Activated CD8-positive, alpha-beta T cell treated with anti-CD3 and anti-CD28 coated beads, Interleukin-2, amount 10 ng/mL, durations not matched to agents 7 days and 5 days (primary cell): ENCODE measurements at regions not wholly inside any gene's neighbourhood (a gene's known extent, or its start where the extent isn't known, plus 50 kb on each side); places are given as distances from the start of the nearest gene placed in this dataset.
"Not testable (repeated sequence)": the region's sequence is repeated elsewhere in the genome, so short reads cannot be mapped to it uniquely, and the experiment has no call there.

Experiments
- ATAC-seq: fragments of 150-1000 bp; cut with Tn5 transposase; one replicate; pipeline ENCODE4 v1.10.0; 2021; ENCODE audit warnings: moderate library complexity
- CTCF ChIA-PET: fragments of 350-600 bp; sonication (Branson Sonifier 250); formaldehyde crosslinking; loops from one replicate; lab custom pipeline; 2021; ENCODE audit warnings: antibody characterized with exemption; lab: Charles Lee
- POLR2A ChIA-PET: fragments of 350-600 bp; sonication (Branson Sonifier 250); formaldehyde crosslinking; loops from one replicate; lab custom pipeline; 2021; ENCODE audit warnings: antibody characterized with exemption; lab: Charles Lee
- DNase-seq: peaks from one replicate; pipeline ENCODE4 v3.0.0-alpha.2; 2020
- H3K27ac Mint-ChIP-seq: one replicate; pipeline ENCODE4 v1.8.0; 2021; ENCODE audit warnings: mild to moderate bottlenecking, mixed read lengths
- H3K27me3 Mint-ChIP-seq: one replicate; pipeline ENCODE4 v1.8.0; 2021; ENCODE audit warnings: low read depth, mixed read lengths
- H3K36me3 Mint-ChIP-seq: one replicate; pipeline ENCODE4 v1.8.0; 2021; ENCODE audit warnings: low read depth, mixed read lengths
- H3K4me1 Mint-ChIP-seq: one replicate; pipeline ENCODE4 v1.8.0; 2021; ENCODE audit warnings: low read depth, mixed read lengths
- H3K4me3 Mint-ChIP-seq: one replicate; pipeline ENCODE4 v1.8.0; 2021; ENCODE audit warnings: mild to moderate bottlenecking, mixed read lengths
- H3K9me3 Mint-ChIP-seq: one replicate; pipeline ENCODE4 v1.8.0; 2022; ENCODE audit warnings: mixed read lengths; ENCODE audit not compliant: insufficient read depth

GRCh38 chr14:44453433-44454171 lies 53.5 kb downstream of the FSCB start:
- ChIA-PET POLR2A (no interaction called here), CTCF (no interaction called here)
- Mint-ChIP-seq H3K9me3 (peaks cover 20% of the 10 kb centered on the region), H3K36me3 (no peaks in the 10 kb centered on the region), H3K4me3 (no peak overlapping the region), H3K4me1 (no peaks in the 10 kb centered on the region), H3K27ac (no peak overlapping the region), H3K27me3 (no peaks in the 10 kb centered on the region)
- DNase-seq (no peak), ATAC-seq (no peak)

GRCh38 chr14:44450232-44450631 lies 56.9 kb downstream of the FSCB start:
- H3K4me3 Mint-ChIP-seq, H3K9me3 Mint-ChIP-seq, CTCF ChIA-PET, H3K4me1 Mint-ChIP-seq, DNase-seq, H3K36me3 Mint-ChIP-seq, POLR2A ChIA-PET, H3K27me3 Mint-ChIP-seq, H3K27ac Mint-ChIP-seq, ATAC-seq: not testable (repeated sequence)

- Mint-ChIP-seq H3K27me3 (no peaks in the 10 kb centered on the region), H3K4me1 (no peaks in the 10 kb centered on the region), H3K27ac (no peak overlapping the region), H3K36me3 (no peaks in the 10 kb centered on the region), H3K4me3 (no peak overlapping the region), H3K9me3 (peaks cover 8% of the 10 kb centered on the region)
- ChIA-PET CTCF (no interaction called here), POLR2A (no interaction called here)
- ATAC-seq = no peak
- no peak for DNase-seq
Observed at GRCh38 chr14:44449680-44450079, 57.4 kb downstream of the FSCB start.

- ChIA-PET CTCF (no interaction called here), POLR2A (no interaction called here)
- Mint-ChIP-seq H3K27ac (no peak overlapping the region), H3K9me3 (peaks cover 8% of the 10 kb centered on the region), H3K4me3 (no peak overlapping the region), H3K27me3 (no peaks in the 10 kb centered on the region), H3K4me1 (no peaks in the 10 kb centered on the region), H3K36me3 (no peaks in the 10 kb centered on the region)
- DNase-seq (no peak), ATAC-seq (no peak)
Observed at GRCh38 chr14:44448951-44449358, 58.1 kb downstream of the FSCB start.

- Mint-ChIP-seq H3K36me3 (no peaks in the 10 kb centered on the region), H3K9me3 (peaks cover 8% of the 10 kb centered on the region), H3K4me1 (no peaks in the 10 kb centered on the region), H3K27me3 (no peaks in the 10 kb centered on the region), H3K4me3 (no peak overlapping the region), H3K27ac (no peak overlapping the region)
- CTCF ChIA-PET = no interaction called here
- POLR2A ChIA-PET = no interaction called here
- ATAC-seq (no peak), DNase-seq (no peak)
Observed at GRCh38 chr14:44446965-44447364, 60.1 kb downstream of the FSCB start.

GRCh38 chr14:44444454-44444853 lies 62.6 kb downstream of the FSCB start:
- Mint-ChIP-seq H3K36me3 (no peaks in the 10 kb centered on the region), H3K27me3 (no peaks in the 10 kb centered on the region), H3K27ac (no peak overlapping the region), H3K4me1 (no peaks in the 10 kb centered on the region), H3K9me3 (no peaks in the 10 kb centered on the region), H3K4me3 (no peak overlapping the region)
- DNase-seq (no peak), ATAC-seq (no peak)
- ChIA-PET CTCF (no interaction called here), POLR2A (no interaction called here)

GRCh38 chr14:44438936-44439335 lies 68.1 kb downstream of the FSCB start:
- H3K4me1 Mint-ChIP-seq = no peaks in the 10 kb centered on the region
- ATAC-seq (no peak), DNase-seq (no peak)
- H3K4me3 Mint-ChIP-seq = no peak overlapping the region
- H3K36me3 Mint-ChIP-seq = no peaks in the 10 kb centered on the region
- H3K9me3 Mint-ChIP-seq = no peaks in the 10 kb centered on the region
- POLR2A ChIA-PET = no interaction called here
- CTCF ChIA-PET = no interaction called here
- H3K27ac Mint-ChIP-seq = no peak overlapping the region
- no peaks in the 10 kb centered on the region for H3K27me3 Mint-ChIP-seq

GRCh38 chr14:44438221-44438620 lies 68.9 kb downstream of the FSCB start:
- no peak for ATAC-seq
- Mint-ChIP-seq H3K27ac (no peak overlapping the region), H3K4me1 (no peaks in the 10 kb centered on the region), H3K4me3 (no peak overlapping the region), H3K36me3 (no peaks in the 10 kb centered on the region), H3K27me3 (no peaks in the 10 kb centered on the region), H3K9me3 (no peaks in the 10 kb centered on the region)
- CTCF ChIA-PET = no interaction called here
- DNase-seq = no peak
- POLR2A ChIA-PET = interaction anchor here (0.6 kb wide), 1 partner anchor 166 kb away, joined by 3 read pairs; no protein-coding TSS in a partner anchor

GRCh38 chr14:44436458-44436857 lies 70.6 kb downstream of the FSCB start:
- Mint-ChIP-seq H3K4me1 (no peaks in the 10 kb centered on the region), H3K27me3 (no peaks in the 10 kb centered on the region), H3K4me3 (no peak overlapping the region), H3K27ac (no peak overlapping the region), H3K36me3 (no peaks in the 10 kb centered on the region), H3K9me3 (no peaks in the 10 kb centered on the region)
- ATAC-seq (no peak), DNase-seq (no peak)
- POLR2A ChIA-PET = no interaction called here
- CTCF ChIA-PET = no interaction called here

GRCh38 chr14:44428231-44428945 lies 78.7 kb downstream of the FSCB start:
- H3K4me1 Mint-ChIP-seq = no peaks in the 10 kb centered on the region
- DNase-seq (no peak), ATAC-seq (no peak)
- POLR2A ChIA-PET = no interaction called here
- CTCF ChIA-PET = no interaction called here
- no peaks in the 10 kb centered on the region for H3K9me3 Mint-ChIP-seq
- H3K27ac Mint-ChIP-seq = no peak overlapping the region
- no peaks in the 10 kb centered on the region for H3K27me3 Mint-ChIP-seq
- H3K36me3 Mint-ChIP-seq = no peaks in the 10 kb centered on the region
- no peak overlapping the region for H3K4me3 Mint-ChIP-seq

- DNase-seq (no peak), ATAC-seq (no peak)
- peaks cover 12% of the 10 kb centered on the region for H3K9me3 Mint-ChIP-seq
- H3K4me1 Mint-ChIP-seq = no peaks in the 10 kb centered on the region
- no peak overlapping the region for H3K4me3 Mint-ChIP-seq
- ChIA-PET CTCF (no interaction called here), POLR2A (no interaction called here)
- no peaks in the 10 kb centered on the region for H3K36me3 Mint-ChIP-seq
- no peaks in the 10 kb centered on the region for H3K27me3 Mint-ChIP-seq
- no peak overlapping the region for H3K27ac Mint-ChIP-seq
Observed at GRCh38 chr14:44422699-44423098, 84.4 kb downstream of the FSCB start.

GRCh38 chr14:44420226-44420625 lies 86.9 kb downstream of the FSCB start:
- no peak for ATAC-seq

More at GRCh38 chr14:44420226-44420625, 86.9 kb downstream of the FSCB start:
- ChIA-PET CTCF (no interaction called here), POLR2A (no interaction called here)
- H3K36me3 Mint-ChIP-seq = no peaks in the 10 kb centered on the region
- H3K4me1 Mint-ChIP-seq = no peaks in the 10 kb centered on the region
- DNase-seq = no peak
- peaks cover 19% of the 10 kb centered on the region for H3K9me3 Mint-ChIP-seq
- H3K27ac Mint-ChIP-seq = no peak overlapping the region
- H3K27me3 Mint-ChIP-seq = no peaks in the 10 kb centered on the region
- H3K4me3 Mint-ChIP-seq = no peak overlapping the region
